ENCODE measurements at regions not wholly inside any gene's neighbourhood (a gene's known extent, or its start where the extent isn't known, plus 50 kb on each side); places are given as distances from the start of the nearest gene placed in this dataset.

- no peak for DNase-seq (ENCODE audit: low read depth in 4 of 4, low spot score in 2 of 4)
Observed at GRCh38 chr1:18535391-18536210, 54.9 kb downstream of the KLHDC7A start.

- DNase-seq (ENCODE audit: low read depth in 4 of 4, low spot score in 2 of 4): no peak
Observed at GRCh38 chr1:18536356-18536755, 55.6 kb downstream of the KLHDC7A start.

GRCh38 chr1:18536915-18537314 lies 56.2 kb downstream of the KLHDC7A start:
- DNase-seq (ENCODE audit: low read depth in 4 of 4, low spot score in 2 of 4): no peak

GRCh38 chr1:18537386-18538306 lies 56.9 kb downstream of the KLHDC7A start:
- no peak for DNase-seq (ENCODE audit: low read depth in 4 of 4, low spot score in 2 of 4)

- no peak for DNase-seq (ENCODE audit: low read depth in 4 of 4, low spot score in 2 of 4)
Observed at GRCh38 chr1:18539171-18539570, 58.4 kb downstream of the KLHDC7A start.

GRCh38 chr1:18540136-18540765 lies 59.5 kb downstream of the KLHDC7A start:
- DNase-seq (ENCODE audit: low read depth in 4 of 4, low spot score in 2 of 4): no peak

- no peak for DNase-seq (ENCODE audit: low read depth in 4 of 4, low spot score in 2 of 4)
Observed at GRCh38 chr1:18541046-18541795, 60.5 kb downstream of the KLHDC7A start.

GRCh38 chr1:18542351-18542750 lies 61.6 kb downstream of the KLHDC7A start:
- DNase-seq (ENCODE audit: low read depth in 4 of 4, low spot score in 2 of 4): no peak

GRCh38 chr1:18546026-18546425 lies 65.3 kb downstream of the KLHDC7A start:
- no peak for DNase-seq (ENCODE audit: low read depth in 4 of 4, low spot score in 2 of 4)

GRCh38 chr1:18547460-18547859 lies 66.7 kb downstream of the KLHDC7A start:
- no peak for DNase-seq (ENCODE audit: low read depth in 4 of 4, low spot score in 2 of 4)

- no peak for DNase-seq (ENCODE audit: low read depth in 4 of 4, low spot score in 2 of 4)
Observed at GRCh38 chr1:18548643-18549042, 67.9 kb downstream of the KLHDC7A start.

GRCh38 chr1:18549106-18549505 lies 68.4 kb downstream of the KLHDC7A start:
- DNase-seq (ENCODE audit: low read depth in 4 of 4, low spot score in 2 of 4): no peak

GRCh38 chr1:18549906-18550305 lies 69.2 kb downstream of the KLHDC7A start:
- DNase-seq (ENCODE audit: low read depth in 4 of 4, low spot score in 2 of 4): no peak

GRCh38 chr1:18552631-18553030 lies 71.9 kb downstream of the KLHDC7A start:
- no peak for DNase-seq (ENCODE audit: low read depth in 4 of 4, low spot score in 2 of 4)

- DNase-seq (ENCODE audit: low read depth in 4 of 4, low spot score in 2 of 4): no peak
Observed at GRCh38 chr1:18553388-18553787, 72.7 kb downstream of the KLHDC7A start.

GRCh38 chr1:18554099-18554498 lies 73.4 kb downstream of the KLHDC7A start:
- no peak for DNase-seq (ENCODE audit: low read depth in 4 of 4, low spot score in 2 of 4)

GRCh38 chr1:18554597-18554996 lies 73.9 kb downstream of the KLHDC7A start:
- DNase-seq (ENCODE audit: low read depth in 4 of 4, low spot score in 2 of 4): no peak

GRCh38 chr1:18555036-18555435 lies 74.3 kb downstream of the KLHDC7A start:
- DNase-seq (ENCODE audit: low read depth in 4 of 4, low spot score in 2 of 4): no peak

- DNase-seq (ENCODE audit: low read depth in 4 of 4, low spot score in 2 of 4): no peak
Observed at GRCh38 chr1:18556364-18556763, 74.3 kb upstream of the PAX7 start.

Data from left renal cortex interstitium (tissue), 4 donors.